ENCODE measurements at regions not wholly inside any gene's neighbourhood (a gene's known extent, or its start where the extent isn't known, plus 50 kb on each side); places are given as distances from the start of the nearest gene placed in this dataset.

DNA sequence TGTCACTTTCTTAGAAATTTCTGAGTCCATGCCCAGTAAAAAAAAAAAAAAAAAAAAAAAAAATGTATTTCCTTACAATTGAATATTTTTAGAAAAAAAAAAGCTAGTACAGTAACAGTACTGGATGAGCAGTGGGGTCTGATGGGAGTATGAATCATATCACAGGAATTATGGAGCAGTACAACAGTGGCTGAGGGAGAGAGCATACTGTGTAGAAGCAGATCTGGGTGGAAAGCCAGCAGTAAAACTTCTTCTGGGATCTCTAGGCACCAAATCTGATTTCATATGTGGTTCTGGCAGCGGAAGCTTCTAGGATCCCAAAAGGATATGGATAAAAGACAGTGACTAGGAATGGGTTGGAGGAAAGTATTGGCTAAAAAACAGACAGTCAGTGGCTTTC lies 414.9 kb upstream of the FSHR start:
- Mint-ChIP-seq H3K4me3 (no peak overlapping the region), H3K27me3 (ENCODE audit: insufficient read depth, low read depth, poor library complexity) (no peaks in the 10 kb centered on the region), H3K27ac (no peak overlapping the region), H3K36me3 (ENCODE audit: low read depth) (no peaks in the 10 kb centered on the region), H3K9me3 (no peaks in the 10 kb centered on the region), H3K4me1 (no peaks in the 10 kb centered on the region)
- Histone ChIP-seq H2AFZ (no peak overlapping the region), H3K9me2 (ENCODE audit: insufficient read depth) (no peaks in the 10 kb centered on the region), H3K4me1 (ENCODE audit: insufficient read depth) (no peaks in the 10 kb centered on the region), H3K4me2 (no peak overlapping the region), H3K79me2 (replicated peaks; ENCODE audit: insufficient read depth) (no peaks in the 10 kb centered on the region), H3K27ac (ENCODE audit: low read depth) (no peak overlapping the region), H4K20me1 (replicated peaks; ENCODE audit: insufficient read depth) (no peaks in the 10 kb centered on the region), H3K36me3 (ENCODE audit: insufficient read depth) (no peaks in the 10 kb centered on the region), H3F3A (replicated peaks; ENCODE audit: low read depth) (no peaks in the 10 kb centered on the region), H3K4me3 (no peak overlapping the region), H3K27me3 (ENCODE audit: insufficient read depth) (no peaks in the 10 kb centered on the region)
- DNase-seq (ENCODE audit: low spot score) (no peak), ATAC-seq (no peak)
- no peak for TF ChIP-seq ZNF331 (CRISPR knock-in tag; IDR thresholded peaks at IDR 0.05; ENCODE audit: low read depth)
- TF ChIP-seq, protein P1, sequence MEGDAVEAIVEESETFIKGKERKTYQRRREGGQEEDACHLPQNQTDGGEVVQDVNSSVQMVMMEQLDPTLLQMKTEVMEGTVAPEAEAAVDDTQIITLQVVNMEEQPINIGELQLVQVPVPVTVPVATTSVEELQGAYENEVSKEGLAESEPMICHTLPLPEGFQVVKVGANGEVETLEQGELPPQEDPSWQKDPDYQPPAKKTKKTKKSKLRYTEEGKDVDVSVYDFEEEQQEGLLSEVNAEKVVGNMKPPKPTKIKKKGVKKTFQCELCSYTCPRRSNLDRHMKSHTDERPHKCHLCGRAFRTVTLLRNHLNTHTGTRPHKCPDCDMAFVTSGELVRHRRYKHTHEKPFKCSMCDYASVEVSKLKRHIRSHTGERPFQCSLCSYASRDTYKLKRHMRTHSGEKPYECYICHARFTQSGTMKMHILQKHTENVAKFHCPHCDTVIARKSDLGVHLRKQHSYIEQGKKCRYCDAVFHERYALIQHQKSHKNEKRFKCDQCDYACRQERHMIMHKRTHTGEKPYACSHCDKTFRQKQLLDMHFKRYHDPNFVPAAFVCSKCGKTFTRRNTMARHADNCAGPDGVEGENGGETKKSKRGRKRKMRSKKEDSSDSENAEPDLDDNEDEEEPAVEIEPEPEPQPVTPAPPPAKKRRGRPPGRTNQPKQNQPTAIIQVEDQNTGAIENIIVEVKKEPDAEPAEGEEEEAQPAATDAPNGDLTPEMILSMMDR (conservative IDR thresholded peaks at IDR 0.05; ENCODE audit: low read depth in 2 of 2): no peak
- no peak for TF ChIP-seq STAT1 (IDR thresholded peaks at IDR 0.05; ENCODE audit: unreplicated experiment)
- TF ChIP-seq EZH2phosphoT487 (IDR thresholded peaks at IDR 0.05; ENCODE audit: unreplicated experiment): no peak
- TF ChIP-seq, protein P2, sequence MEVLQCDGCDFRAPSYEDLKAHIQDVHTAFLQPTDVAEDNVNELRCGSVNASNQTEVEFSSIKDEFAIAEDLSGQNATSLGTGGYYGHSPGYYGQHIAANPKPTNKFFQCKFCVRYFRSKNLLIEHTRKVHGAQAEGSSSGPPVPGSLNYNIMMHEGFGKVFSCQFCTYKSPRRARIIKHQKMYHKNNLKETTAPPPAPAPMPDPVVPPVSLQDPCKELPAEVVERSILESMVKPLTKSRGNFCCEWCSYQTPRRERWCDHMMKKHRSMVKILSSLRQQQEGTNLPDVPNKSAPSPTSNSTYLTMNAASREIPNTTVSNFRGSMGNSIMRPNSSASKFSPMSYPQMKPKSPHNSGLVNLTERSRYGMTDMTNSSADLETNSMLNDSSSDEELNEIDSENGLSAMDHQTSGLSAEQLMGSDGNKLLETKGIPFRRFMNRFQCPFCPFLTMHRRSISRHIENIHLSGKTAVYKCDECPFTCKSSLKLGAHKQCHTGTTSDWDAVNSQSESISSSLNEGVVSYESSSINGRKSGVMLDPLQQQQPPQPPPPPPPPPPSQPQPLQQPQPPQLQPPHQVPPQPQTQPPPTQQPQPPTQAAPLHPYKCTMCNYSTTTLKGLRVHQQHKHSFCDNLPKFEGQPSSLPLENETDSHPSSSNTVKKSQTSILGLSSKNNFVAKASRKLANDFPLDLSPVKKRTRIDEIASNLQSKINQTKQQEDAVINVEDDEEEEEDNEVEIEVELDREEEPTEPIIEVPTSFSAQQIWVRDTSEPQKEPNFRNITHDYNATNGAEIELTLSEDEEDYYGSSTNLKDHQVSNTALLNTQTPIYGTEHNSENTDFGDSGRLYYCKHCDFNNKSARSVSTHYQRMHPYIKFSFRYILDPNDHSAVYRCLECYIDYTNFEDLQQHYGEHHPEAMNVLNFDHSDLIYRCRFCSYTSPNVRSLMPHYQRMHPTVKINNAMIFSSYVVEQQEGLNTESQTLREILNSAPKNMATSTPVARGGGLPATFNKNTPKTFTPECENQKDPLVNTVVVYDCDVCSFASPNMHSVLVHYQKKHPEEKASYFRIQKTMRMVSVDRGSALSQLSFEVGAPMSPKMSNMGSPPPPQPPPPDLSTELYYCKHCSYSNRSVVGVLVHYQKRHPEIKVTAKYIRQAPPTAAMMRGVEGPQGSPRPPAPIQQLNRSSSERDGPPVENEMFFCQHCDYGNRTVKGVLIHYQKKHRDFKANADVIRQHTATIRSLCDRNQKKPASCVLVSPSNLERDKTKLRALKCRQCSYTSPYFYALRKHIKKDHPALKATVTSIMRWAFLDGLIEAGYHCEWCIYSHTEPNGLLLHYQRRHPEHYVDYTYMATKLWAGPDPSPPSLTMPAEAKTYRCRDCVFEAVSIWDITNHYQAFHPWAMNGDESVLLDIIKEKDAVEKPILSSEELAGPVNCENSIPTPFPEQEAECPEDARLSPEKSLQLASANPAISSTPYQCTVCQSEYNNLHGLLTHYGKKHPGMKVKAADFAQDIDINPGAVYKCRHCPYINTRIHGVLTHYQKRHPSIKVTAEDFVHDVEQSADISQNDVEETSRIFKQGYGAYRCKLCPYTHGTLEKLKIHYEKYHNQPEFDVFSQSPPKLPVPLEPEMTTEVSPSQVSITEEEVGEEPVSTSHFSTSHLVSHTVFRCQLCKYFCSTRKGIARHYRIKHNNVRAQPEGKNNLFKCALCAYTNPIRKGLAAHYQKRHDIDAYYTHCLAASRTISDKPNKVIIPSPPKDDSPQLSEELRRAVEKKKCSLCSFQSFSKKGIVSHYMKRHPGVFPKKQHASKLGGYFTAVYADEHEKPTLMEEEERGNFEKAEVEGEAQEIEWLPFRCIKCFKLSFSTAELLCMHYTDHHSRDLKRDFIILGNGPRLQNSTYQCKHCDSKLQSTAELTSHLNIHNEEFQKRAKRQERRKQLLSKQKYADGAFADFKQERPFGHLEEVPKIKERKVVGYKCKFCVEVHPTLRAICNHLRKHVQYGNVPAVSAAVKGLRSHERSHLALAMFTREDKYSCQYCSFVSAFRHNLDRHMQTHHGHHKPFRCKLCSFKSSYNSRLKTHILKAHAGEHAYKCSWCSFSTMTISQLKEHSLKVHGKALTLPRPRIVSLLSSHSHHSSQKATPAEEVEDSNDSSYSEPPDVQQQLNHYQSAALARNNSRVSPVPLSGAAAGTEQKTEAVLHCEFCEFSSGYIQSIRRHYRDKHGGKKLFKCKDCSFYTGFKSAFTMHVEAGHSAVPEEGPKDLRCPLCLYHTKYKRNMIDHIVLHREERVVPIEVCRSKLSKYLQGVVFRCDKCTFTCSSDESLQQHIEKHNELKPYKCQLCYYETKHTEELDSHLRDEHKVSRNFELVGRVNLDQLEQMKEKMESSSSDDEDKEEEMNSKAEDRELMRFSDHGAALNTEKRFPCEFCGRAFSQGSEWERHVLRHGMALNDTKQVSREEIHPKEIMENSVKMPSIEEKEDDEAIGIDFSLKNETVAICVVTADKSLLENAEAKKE (CRISPR knock-in tag; IDR thresholded peaks at IDR 0.05): no peak
- TF ChIP-seq CREB1 (CRISPR knock-in tag; IDR thresholded peaks at IDR 0.05; ENCODE audit: low read depth): no peak
- TF ChIP-seq JUNB (IDR thresholded peaks at IDR 0.05; ENCODE audit: unreplicated experiment): no peak
- TF ChIP-seq EZH2 (IDR thresholded peaks at IDR 0.05; ENCODE audit: low read depth, unreplicated experiment): no peak
- no peak for TF ChIP-seq POLR2AphosphoS5 (IDR thresholded peaks at IDR 0.05; ENCODE audit: low read depth)
- TF ChIP-seq, protein P3, sequence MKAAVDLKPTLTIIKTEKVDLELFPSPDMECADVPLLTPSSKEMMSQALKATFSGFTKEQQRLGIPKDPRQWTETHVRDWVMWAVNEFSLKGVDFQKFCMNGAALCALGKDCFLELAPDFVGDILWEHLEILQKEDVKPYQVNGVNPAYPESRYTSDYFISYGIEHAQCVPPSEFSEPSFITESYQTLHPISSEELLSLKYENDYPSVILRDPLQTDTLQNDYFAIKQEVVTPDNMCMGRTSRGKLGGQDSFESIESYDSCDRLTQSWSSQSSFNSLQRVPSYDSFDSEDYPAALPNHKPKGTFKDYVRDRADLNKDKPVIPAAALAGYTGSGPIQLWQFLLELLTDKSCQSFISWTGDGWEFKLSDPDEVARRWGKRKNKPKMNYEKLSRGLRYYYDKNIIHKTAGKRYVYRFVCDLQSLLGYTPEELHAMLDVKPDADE (IDR thresholded peaks at IDR 0.05): no peak
- TF ChIP-seq, protein P4, sequence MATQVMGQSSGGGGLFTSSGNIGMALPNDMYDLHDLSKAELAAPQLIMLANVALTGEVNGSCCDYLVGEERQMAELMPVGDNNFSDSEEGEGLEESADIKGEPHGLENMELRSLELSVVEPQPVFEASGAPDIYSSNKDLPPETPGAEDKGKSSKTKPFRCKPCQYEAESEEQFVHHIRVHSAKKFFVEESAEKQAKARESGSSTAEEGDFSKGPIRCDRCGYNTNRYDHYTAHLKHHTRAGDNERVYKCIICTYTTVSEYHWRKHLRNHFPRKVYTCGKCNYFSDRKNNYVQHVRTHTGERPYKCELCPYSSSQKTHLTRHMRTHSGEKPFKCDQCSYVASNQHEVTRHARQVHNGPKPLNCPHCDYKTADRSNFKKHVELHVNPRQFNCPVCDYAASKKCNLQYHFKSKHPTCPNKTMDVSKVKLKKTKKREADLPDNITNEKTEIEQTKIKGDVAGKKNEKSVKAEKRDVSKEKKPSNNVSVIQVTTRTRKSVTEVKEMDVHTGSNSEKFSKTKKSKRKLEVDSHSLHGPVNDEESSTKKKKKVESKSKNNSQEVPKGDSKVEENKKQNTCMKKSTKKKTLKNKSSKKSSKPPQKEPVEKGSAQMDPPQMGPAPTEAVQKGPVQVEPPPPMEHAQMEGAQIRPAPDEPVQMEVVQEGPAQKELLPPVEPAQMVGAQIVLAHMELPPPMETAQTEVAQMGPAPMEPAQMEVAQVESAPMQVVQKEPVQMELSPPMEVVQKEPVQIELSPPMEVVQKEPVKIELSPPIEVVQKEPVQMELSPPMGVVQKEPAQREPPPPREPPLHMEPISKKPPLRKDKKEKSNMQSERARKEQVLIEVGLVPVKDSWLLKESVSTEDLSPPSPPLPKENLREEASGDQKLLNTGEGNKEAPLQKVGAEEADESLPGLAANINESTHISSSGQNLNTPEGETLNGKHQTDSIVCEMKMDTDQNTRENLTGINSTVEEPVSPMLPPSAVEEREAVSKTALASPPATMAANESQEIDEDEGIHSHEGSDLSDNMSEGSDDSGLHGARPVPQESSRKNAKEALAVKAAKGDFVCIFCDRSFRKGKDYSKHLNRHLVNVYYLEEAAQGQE (IDR thresholded peaks at IDR 0.05; ENCODE audit: unreplicated experiment): no peak
- no peak for TF ChIP-seq ZNF114 (CRISPR knock-in tag; IDR thresholded peaks at IDR 0.05)
- TF ChIP-seq NANOG (IDR thresholded peaks at IDR 0.05; ENCODE audit: borderline replicate concordance): no peak

Measured in GM23338 (cell line).